NOMO-1 treated with DMSO at 0.1 percent for 48 hours (cell line): ENCODE measurements at regions not wholly inside any gene's neighbourhood (a gene's known extent, or its start where the extent isn't known, plus 50 kb on each side); places are given as distances from the start of the nearest gene placed in this dataset.

Source experiments
- DNase-seq: peaks from one replicate; lab custom pipeline; 2025; ENCODE audit not compliant: unreplicated experiment; lab: John Stamatoyannopoulos, UW

GRCh38 chr11:88448131-88448670 is 110.7 kb upstream of the CTSC start:
- no peak for DNase-seq

DNA sequence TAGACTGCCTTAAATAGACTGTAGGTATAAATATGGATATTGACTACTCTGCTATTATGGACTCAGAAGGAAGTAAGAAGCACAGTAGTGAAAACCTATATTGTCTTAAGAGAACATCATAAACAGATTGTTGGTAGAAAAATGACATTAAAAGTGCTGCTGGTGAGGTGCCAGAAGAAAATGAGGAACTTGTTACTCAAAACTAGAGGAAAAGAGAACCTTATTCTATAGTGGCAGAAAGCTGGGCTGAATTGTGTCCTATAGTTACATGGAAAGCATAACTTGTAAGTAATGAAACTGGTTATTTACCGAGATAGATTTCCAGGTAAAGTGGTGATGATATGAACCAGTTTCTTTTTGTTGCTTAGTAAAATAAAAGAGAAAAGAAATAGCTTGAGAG is 109.7 kb upstream of the CTSC start:
- DNase-seq: peak; percentile 40

DNA sequence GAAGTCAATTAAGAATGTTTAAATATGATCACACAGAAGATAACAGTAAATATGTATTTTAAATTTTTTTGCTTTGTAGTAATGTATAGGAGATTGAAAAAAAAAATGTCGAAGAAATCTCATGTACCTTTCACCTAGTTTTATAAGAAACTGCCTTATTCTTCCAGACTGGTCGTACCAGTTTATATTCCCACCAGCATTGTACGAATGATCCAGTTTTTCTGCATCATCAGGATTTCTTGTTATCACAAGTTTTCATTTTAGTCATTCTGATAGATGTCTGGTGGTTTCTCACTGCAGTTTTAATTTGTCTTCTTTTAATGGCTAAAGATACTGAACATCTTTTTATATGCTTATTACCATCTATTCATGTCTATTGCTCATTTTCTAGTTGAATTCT is 101.8 kb upstream of the CTSC start:
- no peak for DNase-seq

GRCh38 chr11:88438721-88439120 is 101.2 kb upstream of the CTSC start:
- DNase-seq: no peak

GRCh38 chr11:88435415-88435814 is 97.9 kb upstream of the CTSC start:
- DNase-seq: peak; percentile 14

- DNase-seq: no peak
Observed at GRCh38 chr11:88434333-88434976, 96.9 kb upstream of the CTSC start.

- DNase-seq: no peak
Observed at GRCh38 chr11:88433536-88434230, 96.1 kb upstream of the CTSC start.

- DNase-seq: no peak
Observed at GRCh38 chr11:88431675-88432341, 94.3 kb upstream of the CTSC start.

- DNase-seq: no peak
Observed at GRCh38 chr11:88428959-88429358, 91.4 kb upstream of the CTSC start.

DNA sequence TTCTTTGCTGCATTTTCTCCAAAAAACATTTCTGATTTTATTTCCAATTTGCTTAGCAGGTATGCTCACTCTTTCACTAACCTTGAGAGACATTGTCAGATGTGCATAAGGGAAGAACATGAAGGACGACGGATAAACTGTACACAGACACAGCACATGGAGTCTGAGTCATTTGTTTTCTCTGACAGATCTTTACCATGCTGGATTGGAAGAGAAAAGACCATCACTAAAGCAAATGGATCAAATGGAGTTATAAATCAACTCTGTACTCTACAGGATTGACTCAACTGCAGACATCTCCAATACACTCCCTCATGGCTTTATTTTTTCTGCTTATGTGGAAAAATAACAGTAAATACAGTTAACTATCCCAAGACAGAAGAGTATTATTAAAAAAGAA is 90.2 kb upstream of the CTSC start:
- DNase-seq: no peak

DNA sequence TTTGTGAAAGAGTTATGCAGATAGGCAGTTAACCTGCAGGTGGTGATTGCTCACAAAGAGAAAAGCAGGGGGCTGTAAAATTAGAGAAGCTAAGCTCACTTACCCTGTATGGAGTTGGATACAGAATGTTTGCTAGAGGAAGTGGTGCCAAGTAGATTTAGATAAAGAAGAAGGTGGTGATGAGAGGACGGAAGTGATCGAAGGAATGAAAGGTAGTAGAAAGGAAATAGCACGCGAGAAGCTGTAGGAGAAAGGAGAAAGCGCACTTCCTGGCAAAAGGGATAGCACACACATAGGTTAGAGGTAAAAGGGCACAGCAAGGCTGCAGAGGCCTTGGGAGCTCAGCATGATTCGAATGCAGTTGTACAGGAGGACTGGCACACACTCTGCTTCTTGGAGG is 87.3 kb upstream of the CTSC start:
- no peak for DNase-seq

DNA sequence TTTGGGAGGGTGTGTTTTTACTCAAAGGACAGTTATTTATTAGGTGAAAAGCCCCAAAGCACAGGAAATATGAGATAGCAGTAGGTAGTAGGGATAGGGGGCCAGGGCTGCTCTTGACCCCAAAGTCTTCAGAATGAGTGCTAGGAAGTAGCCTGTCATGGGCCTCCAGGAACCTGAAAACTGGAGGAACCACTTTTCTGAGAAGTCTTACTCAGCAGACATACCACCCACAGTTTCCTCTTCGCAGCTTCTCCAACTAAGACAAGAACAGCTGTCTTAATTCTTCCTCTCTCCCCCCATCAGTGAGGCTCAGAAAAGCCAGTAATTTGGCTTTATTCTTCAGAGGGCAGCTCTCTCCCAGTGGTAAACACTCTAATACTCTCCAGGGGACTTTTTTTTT is 84.0 kb upstream of the CTSC start:
- peak; percentile 46 for DNase-seq

GRCh38 chr11:88420165-88420791 is 82.7 kb upstream of the CTSC start:
- no peak for DNase-seq

DNA sequence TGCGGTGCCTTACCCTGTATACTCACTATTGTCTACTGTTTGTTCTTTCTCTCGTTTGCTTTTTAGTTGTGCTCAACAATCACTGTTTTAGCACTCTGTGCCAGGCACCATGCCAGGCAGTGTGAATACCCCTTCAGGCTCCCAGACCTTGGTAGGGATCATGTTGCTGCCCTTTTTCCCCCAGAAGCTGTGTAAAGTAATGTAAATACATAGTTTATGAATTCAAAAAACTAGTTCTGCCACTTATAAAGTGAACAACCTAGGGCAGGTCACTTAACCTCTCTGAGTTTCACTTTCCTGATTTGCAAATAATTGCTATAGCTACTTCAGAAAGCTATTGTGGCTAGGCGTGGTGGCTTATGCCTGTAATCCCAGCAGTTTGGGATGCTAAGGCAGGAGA is 81.0 kb upstream of the CTSC start:
- no peak for DNase-seq

DNA sequence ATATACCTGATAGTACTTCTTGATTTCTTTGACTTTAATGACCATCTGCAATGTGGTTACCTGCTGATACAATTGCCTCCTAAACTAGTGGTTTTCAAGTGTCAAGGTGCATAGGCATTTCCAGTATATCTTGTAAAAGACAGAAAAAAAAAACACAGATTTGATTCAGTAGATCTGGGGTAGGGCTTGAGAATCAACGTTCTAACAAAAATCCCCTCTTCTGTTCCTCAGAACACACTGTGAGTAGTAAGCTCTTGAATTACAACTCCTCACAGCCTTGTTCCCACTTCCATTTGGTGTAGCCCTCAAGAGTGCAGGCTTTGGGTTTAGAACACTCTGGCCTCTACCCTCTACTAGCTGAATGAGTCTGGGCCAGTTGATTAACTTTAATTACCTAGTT is 78.0 kb upstream of the CTSC start:
- no peak for DNase-seq

GRCh38 chr11:88414981-88415413 is 77.5 kb upstream of the CTSC start:
- DNase-seq: peak; percentile 15

GRCh38 chr11:88414385-88414861 is 76.9 kb upstream of the CTSC start:
- DNase-seq: peak; percentile 47

DNA sequence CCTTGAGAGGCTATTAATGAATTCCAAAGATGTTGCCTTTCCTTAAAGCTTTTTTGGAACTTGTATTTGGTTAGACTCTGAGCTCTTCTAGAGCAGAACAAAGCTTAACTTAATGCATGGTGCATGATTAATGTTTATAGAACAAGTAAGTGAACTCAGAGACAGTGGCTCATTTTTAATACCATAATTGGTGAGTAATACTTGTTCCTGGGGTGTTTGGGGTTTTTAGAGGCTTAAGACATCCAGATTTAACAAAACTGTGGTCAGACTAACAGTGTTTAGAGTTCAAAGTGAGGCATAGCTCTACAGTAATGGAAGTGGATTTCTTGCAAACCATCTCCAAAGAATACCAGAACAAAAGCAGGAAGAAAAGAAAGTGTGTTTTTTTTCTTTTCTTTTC is 73.7 kb upstream of the CTSC start:
- no peak for DNase-seq

DNA sequence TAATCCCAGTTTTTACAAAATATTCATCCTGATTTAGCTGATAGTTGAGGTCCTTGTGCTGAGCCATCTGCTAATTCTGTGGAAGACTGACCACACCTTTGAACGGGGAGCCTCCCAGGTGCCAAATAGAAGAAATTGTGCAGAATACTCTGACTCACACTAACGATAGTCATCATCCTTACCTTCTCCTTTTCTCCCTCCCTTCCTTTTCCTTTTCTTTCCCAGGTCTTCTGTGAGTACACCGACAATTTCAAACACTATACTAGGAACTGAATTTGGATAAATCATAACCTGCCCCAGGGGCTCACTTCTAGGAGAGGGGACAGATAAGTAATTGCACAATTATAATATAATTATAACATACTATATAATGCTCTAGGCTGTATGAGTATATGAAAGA is 73.1 kb upstream of the CTSC start:
- no peak for DNase-seq

DNA sequence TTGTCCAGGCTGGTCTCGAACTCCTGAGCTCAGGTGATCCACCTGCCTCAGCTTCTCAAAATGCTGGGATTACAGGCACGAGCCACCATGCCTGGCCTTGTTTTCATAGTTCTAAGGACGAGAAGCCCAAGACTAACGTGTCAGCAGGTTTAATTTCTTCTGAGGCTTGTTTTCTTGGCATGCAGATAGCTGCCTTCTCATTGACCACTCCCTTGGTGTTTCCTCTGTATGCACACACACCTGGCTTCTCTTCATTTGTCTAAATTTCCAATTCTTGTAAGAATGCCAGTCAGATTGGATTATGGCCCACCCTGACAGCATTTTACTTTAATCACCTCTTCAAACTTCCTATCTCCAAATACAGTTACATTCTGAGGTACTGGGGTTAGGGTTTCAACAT is 72.5 kb upstream of the CTSC start:
- DNase-seq: no peak

DNA sequence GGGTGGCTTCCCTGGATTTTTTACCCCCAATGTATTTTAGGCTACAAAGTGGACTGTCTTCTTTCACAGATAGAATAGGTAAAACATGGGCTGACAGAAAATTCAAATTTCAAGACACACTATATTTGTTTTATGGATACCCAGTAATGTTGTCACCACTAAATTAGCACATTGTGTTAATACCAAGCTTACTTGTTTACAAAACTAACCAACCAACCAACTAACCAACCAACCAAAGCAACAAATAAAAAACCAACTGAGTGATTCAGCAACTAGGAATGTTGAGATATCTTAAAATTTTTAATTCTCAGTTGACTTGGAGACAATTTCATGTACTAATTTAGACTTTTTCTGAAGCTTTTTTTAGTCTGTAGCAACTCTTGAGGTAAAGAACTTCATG is 69.3 kb upstream of the CTSC start:
- no peak for DNase-seq

GRCh38 chr11:88405853-88406252 is 68.3 kb upstream of the CTSC start:
- DNase-seq: no peak
